ENCODE measurements at regions not wholly inside any gene's neighbourhood (a gene's known extent, or its start where the extent isn't known, plus 50 kb on each side); places are given as distances from the start of the nearest gene placed in this dataset.

GRCh38 chr3:187822402-187822801 lies 77.1 kb upstream of the BCL6 start:
- DNase-seq (ENCODE audit: low read depth, low spot score): no peak

- no peak for DNase-seq (ENCODE audit: low read depth, low spot score)
Observed at GRCh38 chr3:187823746-187824145, 78.5 kb upstream of the BCL6 start.

DNA sequence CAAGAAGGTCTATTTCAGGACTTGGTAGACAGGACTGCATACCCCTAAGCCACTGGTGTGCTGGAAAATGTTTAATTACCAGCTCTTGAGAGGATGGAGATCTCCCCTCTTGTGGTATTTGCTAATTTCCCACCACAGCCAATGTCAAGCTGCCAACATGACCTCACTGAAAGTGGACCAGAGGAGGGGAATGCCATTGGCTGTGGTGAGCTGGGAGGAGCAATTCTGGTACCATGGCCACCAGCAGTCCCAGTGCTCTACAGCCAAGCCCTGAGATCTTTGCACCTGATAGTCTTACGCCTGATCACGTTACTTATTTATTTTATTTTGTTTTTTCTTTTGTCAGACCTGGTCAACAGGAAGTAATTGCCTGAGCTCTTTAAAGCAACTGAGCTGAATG lies 82.5 kb upstream of the BCL6 start:
- no peak for DNase-seq (ENCODE audit: low read depth, low spot score)

GRCh38 chr3:187828579-187829452 lies 83.5 kb upstream of the BCL6 start:
- DNase-seq (ENCODE audit: low read depth, low spot score): no peak

DNA sequence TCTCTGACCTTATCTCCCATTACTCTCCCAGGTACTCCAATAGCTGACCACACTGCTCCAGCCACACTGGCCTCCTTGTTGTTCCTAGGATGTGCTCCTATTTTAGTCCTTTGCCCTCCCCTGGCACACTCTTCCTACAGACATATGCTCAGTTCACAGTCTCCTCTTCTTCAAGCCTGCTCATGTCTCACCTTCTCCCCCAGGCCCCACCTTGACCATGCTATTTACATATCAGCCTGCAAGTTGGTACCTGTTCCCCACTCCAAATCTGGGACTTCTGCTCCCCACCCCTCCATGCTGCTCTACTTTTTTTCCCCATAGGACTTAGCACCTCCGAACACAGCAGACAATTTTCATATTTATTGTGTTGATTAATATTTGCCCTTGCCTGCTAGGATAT lies 84.9 kb upstream of the BCL6 start:
- no peak for DNase-seq (ENCODE audit: low read depth, low spot score)

GRCh38 chr3:187831125-187832051 lies 86.1 kb upstream of the BCL6 start:
- DNase-seq (ENCODE audit: low read depth, low spot score): no peak

DNA sequence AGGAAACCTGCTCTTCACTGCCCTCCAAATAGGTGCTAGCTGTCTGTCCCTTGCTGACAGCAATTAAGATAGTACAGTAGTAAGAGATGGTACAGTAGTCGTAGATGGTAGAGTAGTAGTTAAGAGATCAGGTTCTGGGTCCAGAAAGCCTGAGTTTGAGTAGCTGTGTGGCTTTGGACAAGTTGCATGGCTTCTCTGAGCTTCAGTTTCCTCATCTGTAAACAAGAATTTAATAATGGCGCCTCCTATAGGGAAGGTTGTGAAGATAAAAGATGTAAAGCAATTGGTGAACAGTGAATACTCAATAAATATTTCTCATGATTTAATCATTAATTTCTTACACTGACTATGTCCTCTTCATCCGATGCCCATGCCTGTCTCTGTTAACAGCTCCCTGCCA lies 86.9 kb upstream of the BCL6 start:
- DNase-seq (ENCODE audit: low read depth, low spot score): no peak

DNA sequence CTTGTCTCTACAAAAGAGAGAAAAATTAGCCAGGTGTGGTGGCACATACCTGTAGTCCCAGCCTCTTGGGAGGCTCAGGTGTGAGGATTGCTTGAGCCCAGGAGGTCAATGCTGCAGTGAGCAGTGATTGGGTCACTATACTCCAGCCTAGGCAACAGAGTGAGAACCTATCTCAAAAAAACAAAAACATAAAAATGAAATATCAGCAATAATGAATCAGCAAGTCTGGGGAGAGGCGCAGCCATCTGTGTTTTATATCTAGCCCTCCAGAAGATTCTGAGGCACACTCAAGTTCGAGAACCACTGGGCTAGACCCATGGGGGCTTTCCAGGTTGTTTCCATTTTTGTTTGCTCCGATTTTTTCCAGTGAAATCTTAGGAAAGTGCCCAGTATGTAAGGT lies 88.1 kb upstream of the BCL6 start:
- DNase-seq (ENCODE audit: low read depth, low spot score): no peak

DNA sequence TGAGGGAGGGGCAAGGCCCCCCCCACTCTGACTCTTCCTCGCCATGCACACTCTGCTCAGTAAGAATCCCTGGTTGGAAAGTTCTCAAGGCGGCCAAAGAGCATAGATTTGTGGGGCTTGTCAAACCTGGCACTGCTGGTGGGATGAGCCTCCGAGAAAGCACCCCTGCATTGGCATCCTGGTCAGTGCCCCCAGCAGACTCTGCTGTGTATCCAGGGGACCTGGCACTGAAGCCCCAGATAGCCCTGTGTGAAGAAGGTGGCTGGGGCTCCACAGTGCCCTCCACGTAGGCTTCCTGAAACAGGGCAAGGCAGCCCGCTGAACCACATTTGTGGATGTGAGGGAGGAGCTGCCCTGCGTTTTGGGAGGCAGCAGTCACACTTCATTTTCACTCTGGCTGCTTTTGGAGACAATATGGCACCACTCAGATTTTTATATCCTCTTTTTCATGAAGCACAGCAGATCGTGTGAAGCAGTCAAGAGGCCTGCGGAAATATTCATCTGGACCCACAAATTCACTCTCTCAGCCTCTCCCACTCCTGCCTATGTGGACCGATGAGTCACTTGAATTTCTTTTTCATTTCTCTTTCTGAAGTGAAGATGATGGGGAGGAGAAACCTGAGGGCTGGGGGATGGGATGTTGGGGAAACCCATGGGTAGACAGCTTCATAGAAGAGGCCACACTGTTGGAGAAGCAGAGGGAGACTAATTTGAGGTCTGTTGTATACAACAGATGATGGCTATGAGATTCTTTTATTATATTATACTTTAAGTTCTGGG lies 88.7 kb upstream of the BCL6 start:
- DNase-seq (ENCODE audit: low read depth, low spot score): no peak

- DNase-seq (ENCODE audit: low read depth, low spot score): peak; percentile 49
Observed at GRCh38 chr3:187836823-187837770, 91.8 kb upstream of the BCL6 start.

- peak; percentile 27 for DNase-seq (ENCODE audit: low read depth, low spot score)
Observed at GRCh38 chr3:187838016-187838540, 92.8 kb upstream of the BCL6 start.

DNA sequence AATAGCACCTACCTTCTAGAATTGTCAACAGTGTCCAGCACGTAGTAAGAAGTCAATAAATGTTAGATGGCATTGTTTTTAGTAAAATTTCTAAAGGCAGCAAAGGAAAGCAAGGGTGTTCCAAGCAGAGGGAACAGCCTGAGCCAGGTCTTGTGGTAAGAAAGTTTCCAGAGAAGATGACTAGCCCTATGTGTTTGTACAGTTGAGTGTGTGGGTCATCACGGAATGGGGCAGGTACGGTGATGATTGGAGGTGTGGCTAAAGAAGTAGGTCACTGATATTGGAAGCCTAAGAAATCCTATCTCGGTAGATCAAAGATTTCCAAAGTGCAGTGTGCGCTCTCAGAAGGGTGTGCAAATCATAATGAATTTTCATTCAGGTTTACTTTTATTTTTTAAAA lies 94.2 kb upstream of the BCL6 start:
- no peak for DNase-seq (ENCODE audit: low read depth, low spot score)

DNA sequence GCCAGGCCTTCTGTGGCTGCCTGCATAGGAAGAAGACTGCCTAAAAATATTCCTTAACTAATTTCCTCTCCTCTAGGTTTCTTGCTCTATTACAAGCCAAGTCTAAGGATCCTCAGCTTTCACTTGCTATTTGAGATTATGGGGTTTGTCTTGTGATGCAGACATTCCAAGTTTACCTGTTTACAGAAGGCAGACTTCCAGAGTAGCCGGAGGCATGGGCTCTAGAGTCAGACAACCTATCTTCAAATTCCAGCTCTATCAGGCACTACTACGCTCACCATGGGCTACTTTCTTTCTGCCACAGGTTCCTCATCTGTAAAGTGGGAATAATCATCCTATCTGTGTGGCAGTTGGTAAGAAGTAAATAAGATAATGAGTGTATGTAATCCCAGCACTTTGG lies 95.6 kb upstream of the BCL6 start:
- DNase-seq (ENCODE audit: low read depth, low spot score): no peak

DNA sequence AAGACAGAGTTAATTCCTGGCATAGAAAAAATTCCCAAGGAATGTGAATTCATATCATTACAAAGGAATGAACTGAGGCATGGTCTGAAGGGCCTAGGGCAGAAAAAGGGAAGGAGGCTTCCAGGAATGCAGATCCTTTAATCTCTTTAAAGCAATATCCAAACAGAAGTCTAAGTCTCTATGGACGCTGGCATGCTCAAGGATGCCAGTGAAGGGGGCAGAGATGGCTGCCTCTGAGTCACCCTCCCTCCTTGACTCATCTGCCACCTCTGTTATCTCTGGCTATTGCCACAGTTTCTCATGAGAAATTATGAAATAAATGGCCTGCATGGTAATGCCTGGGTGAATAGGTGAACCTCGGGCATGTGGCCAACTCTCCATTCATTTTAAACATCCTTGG lies 96.3 kb upstream of the BCL6 start:
- peak; percentile 45 for DNase-seq (ENCODE audit: low read depth, low spot score)

DNA sequence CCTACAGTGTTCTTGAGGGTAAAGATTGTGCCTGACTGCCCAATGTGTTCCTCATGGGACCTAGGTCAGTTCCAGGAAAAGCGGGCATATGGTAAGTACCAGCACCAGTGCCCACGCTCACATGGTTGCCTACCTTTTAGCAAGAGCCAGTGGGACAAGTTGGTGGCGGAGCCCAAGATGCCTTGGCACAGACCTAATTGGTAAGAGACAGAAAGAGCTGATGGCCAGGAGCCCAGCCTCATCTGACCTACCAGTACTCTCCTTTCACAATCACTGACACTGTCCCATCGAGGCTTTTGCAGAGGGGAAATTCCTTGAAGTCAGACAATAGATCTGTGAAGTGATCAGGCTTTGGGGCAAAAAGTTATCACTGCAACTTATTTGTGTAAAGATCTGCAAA lies 98.4 kb upstream of the BCL6 start:
- DNase-seq (ENCODE audit: low read depth, low spot score): no peak

DNA sequence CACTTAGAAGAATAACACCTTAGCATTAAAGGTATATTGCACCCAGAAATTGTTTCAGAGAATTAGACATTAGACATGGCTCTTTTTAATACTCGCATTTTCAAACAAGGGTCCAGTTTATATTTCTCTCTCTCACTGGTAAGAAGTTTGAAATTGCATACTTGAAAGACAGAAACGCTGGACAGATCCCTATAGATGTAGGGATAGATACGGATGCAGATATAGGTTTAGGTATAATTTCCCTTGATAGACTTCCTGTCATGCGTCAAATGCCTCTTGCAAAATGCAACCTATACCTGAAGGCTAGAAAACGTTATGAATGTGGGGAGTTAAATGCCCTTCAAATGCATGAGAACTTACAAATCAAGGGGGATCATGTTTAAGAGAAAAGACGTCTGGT lies 99.4 kb upstream of the BCL6 start:
- no peak for DNase-seq (ENCODE audit: low read depth, low spot score)

GRCh38 chr3:187845826-187846225 lies 100.6 kb upstream of the BCL6 start:
- no peak for DNase-seq (ENCODE audit: low read depth, low spot score)

DNA sequence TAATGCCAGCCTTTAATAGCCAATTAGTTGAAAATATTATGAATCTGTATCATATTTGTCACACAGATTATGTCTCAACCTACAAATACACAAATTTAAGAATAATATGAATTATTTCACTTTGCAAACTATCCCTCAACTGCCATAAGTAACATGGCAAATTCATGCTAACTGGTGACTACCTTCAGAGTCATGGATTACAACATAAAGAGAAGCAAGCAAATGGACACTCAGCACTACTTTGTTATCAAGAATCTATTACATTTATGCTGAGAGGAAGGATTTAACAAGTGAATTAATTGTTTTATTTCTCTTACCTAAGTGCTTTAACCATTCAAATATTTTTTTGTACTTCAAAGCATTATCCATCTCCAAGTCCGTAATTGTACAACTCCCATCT lies 103.1 kb upstream of the BCL6 start:
- no peak for DNase-seq (ENCODE audit: low read depth, low spot score)

DNA sequence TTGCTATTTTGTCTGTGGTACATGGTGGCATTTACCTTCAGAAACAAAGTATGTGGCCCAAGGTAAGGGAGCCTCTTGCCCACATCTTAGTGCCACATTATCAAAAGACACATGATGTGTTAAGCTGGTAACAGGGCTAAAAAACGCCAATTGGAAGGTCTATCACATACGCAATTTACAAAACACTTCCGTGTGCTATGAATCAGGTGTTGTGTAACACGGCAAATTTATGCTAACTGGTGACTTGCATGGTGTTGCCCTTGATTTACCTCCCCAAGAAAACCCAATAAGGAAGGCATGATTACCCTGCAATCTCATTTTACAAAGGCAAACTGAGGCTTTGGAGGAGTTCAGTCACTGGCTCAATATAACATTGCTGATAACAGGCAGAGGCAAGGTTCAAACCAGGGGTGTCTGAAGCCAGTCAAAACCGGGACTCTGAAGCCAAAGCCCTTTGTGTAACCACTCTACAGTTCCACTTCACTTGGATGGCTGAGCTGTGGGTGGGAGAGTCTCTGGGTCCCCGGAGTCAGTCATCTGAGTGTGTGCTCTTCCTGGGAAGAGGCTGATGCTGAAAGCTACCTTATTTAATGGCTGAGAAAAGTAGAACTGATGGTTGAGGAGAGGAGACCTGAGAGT lies 103.9 kb upstream of the BCL6 start:
- DNase-seq (ENCODE audit: low read depth, low spot score): no peak
